GM12891 (cell line): ENCODE measurements at regions not wholly inside any gene's neighbourhood (a gene's known extent, or its start where the extent isn't known, plus 50 kb on each side); places are given as distances from the start of the nearest gene placed in this dataset.

Experiments
- PAX5 ChIP-seq: IDR thresholded peaks from 2 replicates; pipeline ENCODE4 v1.6.1; 2011; ENCODE audit warnings: low read length, moderate library complexity, mild to moderate bottlenecking; ENCODE audit not compliant: insufficient read depth, severe bottlenecking
- POLR2A ChIP-seq: IDR thresholded peaks from 2 replicates; pipeline ENCODE4 v1.6.1; 2011; ENCODE audit warnings: low read depth, low read length, control low read depth
- POLR2AphosphoS5 ChIP-seq: IDR thresholded peaks from 2 replicates; pipeline ENCODE4 v1.6.1; 2011; ENCODE audit warnings: low read depth, low read length, control low read depth
- POU2F2 ChIP-seq: IDR thresholded peaks from 2 replicates; pipeline ENCODE4 v1.6.1; 2011; ENCODE audit warnings: low read depth, mild to moderate bottlenecking, control low read depth, low read length, moderate library complexity
- SPI1 ChIP-seq: IDR thresholded peaks from 2 replicates; pipeline ENCODE4 v1.6.1; 2011; ENCODE audit warnings: low read depth, low read length, control low read depth
- TAF1 ChIP-seq: IDR thresholded peaks from 2 replicates; pipeline ENCODE4 v1.6.1; 2011; ENCODE audit warnings: low read depth, low read length, control low read depth

GRCh38 chr14:29376237-29376636, 551.4 kb downstream of the PRKD1 start:
- TF ChIP-seq POLR2A (no peak), POLR2AphosphoS5 (no peak), POU2F2 (no peak), TAF1 (no peak), PAX5 (no peak), SPI1 (no peak)
